HCT116 (cell line): ENCODE measurements at regions not wholly inside any gene's neighbourhood (a gene's known extent, or its start where the extent isn't known, plus 50 kb on each side); places are given as distances from the start of the nearest gene placed in this dataset.

Source experiments
- ATAC-seq: fragments of 200-7000 bp; cut with Tn5 transposase; 2 replicates; pipeline ENCODE4 v1.9.1; 2020; ENCODE audit warnings: mild to moderate bottlenecking, moderate library complexity
- BruUV-seq: library from RNA; stranded (reverse); fragments of 400-500 nt; replicated peaks from 2 replicates; lab custom pipeline; 2021; lab: Mats Ljungman, UMichigan
- CTCF ChIA-PET: fragments of 300-600 bp; sonication (Branson Sonifier 250); formaldehyde crosslinking; loops from one replicate; lab custom pipeline; 2021; ENCODE audit warnings: antibody characterized with exemption; lab: Charles Lee
- POLR2A ChIA-PET: fragments of 300-600, 350-600 bp; sonication (Branson Sonifier 250); formaldehyde crosslinking; loops from one replicate; lab custom pipeline; 2021; ENCODE audit warnings: antibody characterized with exemption; lab: Charles Lee
- RAD21 ChIA-PET, 2 experiments: fragments of 300-600 bp; sonication (Branson Sonifier 250); formaldehyde crosslinking; loops; one replicate each; lab custom pipeline; 2023; ENCODE audit warnings: low total read pairs in 2 of 2; ENCODE audit not compliant: uncharacterized antibody in 2 of 2, unreplicated experiment in 2 of 2, low non-redundant PET in 1 of 2; lab: Charles Lee
- DNase-seq: peaks from one replicate; pipeline ENCODE4 v3.0.0-alpha.2; 2010; ENCODE audit warnings: low read depth, low spot score
- H2AFZ ChIP-seq: fragments of 200-600 bp; shearing (Covaris generic), sonication (generic); 2 replicates; pipeline ENCODE4 v1.6.1; 2017; ENCODE audit warnings: low read depth, mixed run types, mixed read lengths, antibody characterized with exemption, low read length; ENCODE audit not compliant: poor library complexity, severe bottlenecking
- H3K27ac ChIP-seq: 2 replicates; pipeline ENCODE4 v1.5.1; 2012; ENCODE audit warnings: low read depth, low read length
- H3K27me3 ChIP-seq: fragments of 200-600 bp; sonication (generic); 2 replicates; pipeline ENCODE4 v1.6.1; 2016; ENCODE audit warnings: mixed run types, low read length, mixed read lengths; ENCODE audit not compliant: insufficient read depth
- H3K36me3 ChIP-seq, 2 experiments: fragments of 200-500 bp in 1 of 2; fragments of 200-600 bp in 1 of 2; sonication (Bioruptor generic) in 1 of 2; sonication (generic) in 1 of 2; 2 replicates each; pipeline versions ENCODE4 v1.5.1 to v1.6.1; 2014 to 2016; ENCODE audit warnings: low read length in 2 of 2, inconsistent platforms in 1 of 2, mixed read lengths in 1 of 2, mixed run types in 1 of 2; ENCODE audit not compliant: insufficient read depth in 2 of 2, control insufficient read depth in 1 of 2
- H3K4me1 ChIP-seq, 2 experiments: fragments of 200-600 bp in 1 of 2; sonication (generic) in 1 of 2; 2 replicates each; pipeline versions ENCODE4 v1.5.1 to v1.6.1; 2012 to 2017; ENCODE audit warnings: low read length in 2 of 2, inconsistent platforms in 1 of 2, mild to moderate bottlenecking in 1 of 2, mixed read lengths in 1 of 2, mixed run types in 1 of 2, moderate library complexity in 1 of 2; ENCODE audit not compliant: insufficient read depth in 2 of 2, control insufficient read depth in 1 of 2
- H3K4me2 ChIP-seq: fragments of 200-600 bp; sonication (generic); 2 replicates; pipeline ENCODE4 v1.6.1; 2017; ENCODE audit warnings: mixed run types, low read length, mixed read lengths
- H3K4me3 ChIP-seq, 2 experiments: fragments of 200-600 bp in 1 of 2; sonication (generic) in 1 of 2; replicated peaks in 1 of 2; 2 replicates each; pipeline ENCODE4 v1.5.1; 2011 to 2016; ENCODE audit warnings: low read length in 2 of 2, control low read depth in 1 of 2, low read depth in 1 of 2, mild to moderate bottlenecking in 1 of 2, mixed read lengths in 1 of 2, mixed run types in 1 of 2
- H3K79me2 ChIP-seq: fragments of 200-600 bp; sonication (generic); 2 replicates; pipeline ENCODE4 v1.6.1; 2017; ENCODE audit warnings: mild to moderate bottlenecking, mixed run types, low read length, moderate library complexity, mixed read lengths; ENCODE audit not compliant: insufficient read depth
- H3K9ac ChIP-seq: fragments of 200-600 bp; sonication (generic); 2 replicates; pipeline ENCODE4 v1.6.1; 2016; ENCODE audit warnings: low read length, mixed read lengths
- H3K9me2 ChIP-seq: fragments of 200-600 bp; sonication (generic), shearing (Covaris generic); 2 replicates; pipeline ENCODE4 v1.6.1; 2017; ENCODE audit warnings: mixed run types, mild to moderate bottlenecking, moderate library complexity; ENCODE audit not compliant: insufficient read depth
- H3K9me3 ChIP-seq, 2 experiments: fragments of 200-500 bp in 1 of 2; fragments of 200-600 bp in 1 of 2; sonication (Bioruptor generic) in 1 of 2; sonication (generic) in 1 of 2; 2 replicates each; pipeline ENCODE4 v1.6.1; 2014 to 2017; ENCODE audit warnings: low read length in 2 of 2, mixed read lengths in 2 of 2, inconsistent platforms in 1 of 2, low read depth in 1 of 2, mild to moderate bottlenecking in 1 of 2, mixed run types in 1 of 2, moderate library complexity in 1 of 2; ENCODE audit not compliant: control insufficient read depth in 1 of 2, insufficient read depth in 1 of 2
- H4K20me1 ChIP-seq: fragments of 200-600 bp; sonication (generic), shearing (Covaris generic); 2 replicates; pipeline ENCODE4 v1.6.1; 2017; ENCODE audit warnings: mixed run types, mild to moderate bottlenecking, moderate library complexity; ENCODE audit not compliant: insufficient read depth
- POLR2A ChIP-seq: IDR thresholded peaks from 2 replicates; pipeline ENCODE4 v1.7.0; 2011; ENCODE audit warnings: borderline replicate concordance; ENCODE audit not compliant: insufficient read depth, insufficient read length; ENCODE audit errors: extremely low read depth
- YY1 ChIP-seq: IDR thresholded peaks from 2 replicates; pipeline ENCODE4 v1.6.1; 2011; ENCODE audit warnings: low read length, low read depth, moderate library complexity, mild to moderate bottlenecking; ENCODE audit not compliant: insufficient replicate concordance; ENCODE audit errors: extremely low read depth
- ZFX ChIP-seq: fragments of 450-650 bp; IDR thresholded peaks from 2 replicates; pipeline ENCODE4 v1.6.1; 2017
- ZNF274 ChIP-seq: fragments of 200-500 bp; sonication (Bioruptor generic); IDR thresholded peaks from 2 replicates; pipeline ENCODE4 v1.6.1; 2014; ENCODE audit warnings: mild to moderate bottlenecking, low read depth, low read length, inconsistent platforms
- intact Hi-C: fragments of 100-400 bp; cut with micrococcal nuclease; formaldehyde crosslinking; loops from 2 replicates; pipeline ENCODE4 v1.10.0; 2022
- TF ChIP-seq, protein P1 (sequence below), 3 experiments: fragments of 200-600 bp in 1 of 3; sonication (generic) in 1 of 3; IDR thresholded peaks in 2 of 3; conservative IDR thresholded peaks in 1 of 3; 2 replicates each; pipeline ENCODE4 v1.5.1; 2012 to 2017; ENCODE audit warnings: low read depth in 2 of 3, low read length in 2 of 3, antibody characterized with exemption in 1 of 3, borderline replicate concordance in 1 of 3, control low read depth in 1 of 3, mild to moderate bottlenecking in 1 of 3, mixed read lengths in 1 of 3, mixed run types in 1 of 3, moderate library complexity in 1 of 3; ENCODE audit not compliant: insufficient read depth in 1 of 3

DNA sequence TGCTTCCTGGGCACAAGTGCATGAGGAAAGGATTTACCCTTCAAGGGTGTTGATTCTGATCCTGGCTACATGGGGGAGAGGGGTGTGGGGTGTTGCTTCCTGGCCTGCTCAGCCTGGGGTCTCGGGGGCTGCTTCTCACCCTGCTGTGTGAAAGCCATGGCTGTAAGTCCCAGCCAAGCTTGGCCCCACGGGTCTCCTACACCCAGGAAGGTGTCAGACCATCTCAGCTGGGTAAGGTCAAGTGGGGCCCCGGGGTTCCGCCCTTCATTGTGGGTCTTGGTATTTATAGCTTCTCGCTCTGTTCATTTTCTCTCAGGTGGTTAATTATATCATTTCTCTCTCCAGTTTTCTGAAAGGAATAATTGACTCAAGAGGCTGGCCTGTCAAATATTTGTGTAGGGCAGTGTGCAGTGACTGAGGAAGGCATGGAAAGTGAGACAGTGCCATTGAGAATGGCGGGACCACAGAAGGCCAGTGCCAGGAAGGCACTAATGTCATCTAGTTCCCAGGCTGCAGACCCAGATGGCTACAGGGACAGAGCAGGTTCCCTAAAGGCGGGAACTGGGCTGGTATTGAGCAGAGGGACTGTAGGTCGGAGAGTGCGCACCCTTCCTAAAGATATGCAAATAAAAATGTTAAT lies 126.0 kb downstream of the FOXD1 start:
- H3K27me3 ChIP-seq, result no peaks in the 10 kb centered on the region
- ChIA-PET RAD21 (no interaction called here), POLR2A (no interaction called here), CTCF (no interaction called here)
- no TSS peak for BruUV-seq
- peak overlapping the region; percentile 47; the same call in 1 of the 2 replicates for H3K27ac ChIP-seq
- peak overlapping the region; percentile 23; the same call in 1 of the 2 replicates for H3K9ac ChIP-seq
- no peaks in the 10 kb centered on the region for H3K9me3 ChIP-seq
- no peaks in the 10 kb centered on the region for H4K20me1 ChIP-seq
- no peaks in the 10 kb centered on the region for H3K79me2 ChIP-seq
- H2AFZ ChIP-seq, result peak overlapping the region; percentile 84
- H3K4me3 ChIP-seq, result peak overlapping the region in 1 of 2 experiments; percentile 2; a peak in 1 of 4 replicates
- DNase-seq (no peak), ATAC-seq (peak; percentile 23; the same call in 1 of the 2 replicates)
- TF ChIP-seq, protein P1, sequence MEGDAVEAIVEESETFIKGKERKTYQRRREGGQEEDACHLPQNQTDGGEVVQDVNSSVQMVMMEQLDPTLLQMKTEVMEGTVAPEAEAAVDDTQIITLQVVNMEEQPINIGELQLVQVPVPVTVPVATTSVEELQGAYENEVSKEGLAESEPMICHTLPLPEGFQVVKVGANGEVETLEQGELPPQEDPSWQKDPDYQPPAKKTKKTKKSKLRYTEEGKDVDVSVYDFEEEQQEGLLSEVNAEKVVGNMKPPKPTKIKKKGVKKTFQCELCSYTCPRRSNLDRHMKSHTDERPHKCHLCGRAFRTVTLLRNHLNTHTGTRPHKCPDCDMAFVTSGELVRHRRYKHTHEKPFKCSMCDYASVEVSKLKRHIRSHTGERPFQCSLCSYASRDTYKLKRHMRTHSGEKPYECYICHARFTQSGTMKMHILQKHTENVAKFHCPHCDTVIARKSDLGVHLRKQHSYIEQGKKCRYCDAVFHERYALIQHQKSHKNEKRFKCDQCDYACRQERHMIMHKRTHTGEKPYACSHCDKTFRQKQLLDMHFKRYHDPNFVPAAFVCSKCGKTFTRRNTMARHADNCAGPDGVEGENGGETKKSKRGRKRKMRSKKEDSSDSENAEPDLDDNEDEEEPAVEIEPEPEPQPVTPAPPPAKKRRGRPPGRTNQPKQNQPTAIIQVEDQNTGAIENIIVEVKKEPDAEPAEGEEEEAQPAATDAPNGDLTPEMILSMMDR (IDR thresholded peaks at IDR 0.05 in 2 of 3, conservative IDR thresholded peaks at IDR 0.05 in 1 of 3; ENCODE audit: borderline replicate concordance in 1 of 3, insufficient read depth in 1 of 3, low read depth in 2 of 3, low read length in 2 of 3), result no peak
- no peak for TF ChIP-seq ZFX
- TF ChIP-seq ZNF274, result no peak
- TF ChIP-seq YY1, result no peak
- TF ChIP-seq POLR2A, result no peak
- peak overlapping the region; percentile 39 for H3K4me2 ChIP-seq
- H3K36me3 ChIP-seq, result no peaks in the 10 kb centered on the region
- peaks cover 10 to 49% of the 10 kb centered on the region in 2 experiments for H3K4me1 ChIP-seq
- intact Hi-C loops, result no loop called here
- no peaks in the 10 kb centered on the region for H3K9me2 ChIP-seq
